ENCODE measurements at regions not wholly inside any gene's neighbourhood (a gene's known extent, or its start where the extent isn't known, plus 50 kb on each side); places are given as distances from the start of the nearest gene placed in this dataset.
"Not testable (repeated sequence)": the region's sequence is repeated elsewhere in the genome, so short reads cannot be mapped to it uniquely, and the experiment has no call there.

- TF ChIP-seq EZH2phosphoT487 (IDR thresholded peaks at IDR 0.05; ENCODE audit: borderline replicate concordance, low read length) = no peak
- no peak for TF ChIP-seq EZH2 (IDR thresholded peaks at IDR 0.05; ENCODE audit: low read length, unreplicated experiment)
- TF ChIP-seq CTCF (conservative IDR thresholded peaks at IDR 0.05; ENCODE audit: low read depth, low read length) = no peak
- DNase-seq (no peak), ATAC-seq (no peak)
- Histone ChIP-seq H3K4me2 (ENCODE audit: low read length) (no peak overlapping the region), H4K20me1 (ENCODE audit: low read length) (no peaks in the 10 kb centered on the region), H2AFZ (ENCODE audit: low read length) (no peak overlapping the region), H3K9me2 (replicated peaks; ENCODE audit: low read length) (no peaks in the 10 kb centered on the region), H3K4me1 (ENCODE audit: insufficient read depth, low read length) (no peaks in the 10 kb centered on the region), H3K36me3 (ENCODE audit: low read depth, low read length) (no peaks in the 10 kb centered on the region), H3K9ac (ENCODE audit: low read length) (no peak overlapping the region), H3K4me3 (ENCODE audit: low read length) (no peak overlapping the region), H3F3A (ENCODE audit: low read length, unreplicated experiment) (no peaks in the 10 kb centered on the region), H3K27ac (ENCODE audit: low read length) (no peak overlapping the region), H3K79me2 (ENCODE audit: low read length) (no peaks in the 10 kb centered on the region), H3K9me3 (ENCODE audit: low read length) (no peaks in the 10 kb centered on the region), H3K27me3 (ENCODE audit: low read length) (no peaks in the 10 kb centered on the region)
- ChIA-PET POLR2A (ENCODE audit: unreplicated experiment) (no interaction called here), CTCF (no interaction called here)
- intact Hi-C loops (cut with micrococcal nuclease) = no loop called here
- no TSS peak for BruUV-seq (replicated peaks)
Measured at GRCh38 chr13:89205856-89206520, 1534.8 kb downstream of the SLITRK5 start.

- intact Hi-C loops (cut with micrococcal nuclease) = no loop called here
- H3K9me3 ChIP-seq (ENCODE audit: low read length) = no peaks in the 10 kb centered on the region
- no peaks in the 10 kb centered on the region for H3K9me2 ChIP-seq (replicated peaks; ENCODE audit: low read length)
- no peaks in the 10 kb centered on the region for H3K79me2 ChIP-seq (ENCODE audit: low read length)
- H3F3A ChIP-seq (ENCODE audit: low read length, unreplicated experiment) = no peaks in the 10 kb centered on the region
- no peaks in the 10 kb centered on the region for H4K20me1 ChIP-seq (ENCODE audit: low read length)
- no peak for TF ChIP-seq CTCF (conservative IDR thresholded peaks at IDR 0.05; ENCODE audit: low read depth, low read length)
- TF ChIP-seq EZH2phosphoT487 (IDR thresholded peaks at IDR 0.05; ENCODE audit: borderline replicate concordance, low read length) = no peak
- no peak for TF ChIP-seq EZH2 (IDR thresholded peaks at IDR 0.05; ENCODE audit: low read length, unreplicated experiment)
- ChIA-PET CTCF (no interaction called here), POLR2A (ENCODE audit: unreplicated experiment) (interaction anchor here (0.6 kb wide), 1 partner anchor 125 kb away, joined by 5 read pairs; no protein-coding TSS in a partner anchor)
- no TSS peak for BruUV-seq (replicated peaks)
- no peak overlapping the region for H2AFZ ChIP-seq (ENCODE audit: low read length)
- H3K4me2 ChIP-seq (ENCODE audit: low read length) = no peak overlapping the region
- H3K4me3 ChIP-seq (ENCODE audit: low read length) = no peak overlapping the region
- ATAC-seq = no peak
- H3K9ac ChIP-seq (ENCODE audit: low read length) = no peak overlapping the region
- no peaks in the 10 kb centered on the region for H3K27me3 ChIP-seq (ENCODE audit: low read length)
- H3K36me3 ChIP-seq (ENCODE audit: low read depth, low read length) = no peaks in the 10 kb centered on the region
- H3K27ac ChIP-seq (ENCODE audit: low read length) = no peak overlapping the region
- DNase-seq = no peak
- no peaks in the 10 kb centered on the region for H3K4me1 ChIP-seq (ENCODE audit: insufficient read depth, low read length)
Measured at GRCh38 chr13:89212186-89212585, 1541.0 kb downstream of the SLITRK5 start.

- CTCF ChIA-PET = no interaction called here
- Histone ChIP-seq H3K4me1 (ENCODE audit: insufficient read depth, low read length) (no peaks in the 10 kb centered on the region), H3K9ac (ENCODE audit: low read length) (no peak overlapping the region), H2AFZ (ENCODE audit: low read length) (no peak overlapping the region), H3K9me2 (replicated peaks; ENCODE audit: low read length) (no peaks in the 10 kb centered on the region), H3K4me2 (ENCODE audit: low read length) (no peak overlapping the region), H3K36me3 (ENCODE audit: low read depth, low read length) (no peaks in the 10 kb centered on the region), H3K9me3 (ENCODE audit: low read length) (no peaks in the 10 kb centered on the region), H3K4me3 (ENCODE audit: low read length) (no peak overlapping the region), H4K20me1 (ENCODE audit: low read length) (no peaks in the 10 kb centered on the region), H3K27ac (ENCODE audit: low read length) (no peak overlapping the region), H3K79me2 (ENCODE audit: low read length) (no peaks in the 10 kb centered on the region), H3K27me3 (ENCODE audit: low read length) (no peaks in the 10 kb centered on the region), H3F3A (ENCODE audit: low read length, unreplicated experiment) (no peaks in the 10 kb centered on the region)
- TF ChIP-seq EZH2 (IDR thresholded peaks at IDR 0.05; ENCODE audit: low read length, unreplicated experiment) (no peak), CTCF (conservative IDR thresholded peaks at IDR 0.05; ENCODE audit: low read depth, low read length) (no peak), EZH2phosphoT487 (IDR thresholded peaks at IDR 0.05; ENCODE audit: borderline replicate concordance, low read length) (no peak)
- POLR2A ChIA-PET (ENCODE audit: unreplicated experiment) = no interaction called here
- ATAC-seq (no peak), DNase-seq (no peak)
- BruUV-seq (replicated peaks) = no TSS peak
- intact Hi-C loops (cut with micrococcal nuclease) = no loop called here
Measured at GRCh38 chr13:89214185-89214584, 1543.0 kb downstream of the SLITRK5 start.

- H4K20me1 ChIP-seq (ENCODE audit: low read length); POLR2A ChIA-PET (ENCODE audit: unreplicated experiment); BruUV-seq (replicated peaks); H3F3A ChIP-seq (ENCODE audit: low read length, unreplicated experiment); H3K4me2 ChIP-seq (ENCODE audit: low read length); H3K9me3 ChIP-seq (ENCODE audit: low read length); intact Hi-C loops (cut with micrococcal nuclease); CTCF ChIA-PET; H3K27ac ChIP-seq (ENCODE audit: low read length); H3K27me3 ChIP-seq (ENCODE audit: low read length); DNase-seq; H3K9ac ChIP-seq (ENCODE audit: low read length); H3K9me2 ChIP-seq (replicated peaks; ENCODE audit: low read length); H3K79me2 ChIP-seq (ENCODE audit: low read length); ATAC-seq; H3K4me3 ChIP-seq (ENCODE audit: low read length); H3K36me3 ChIP-seq (ENCODE audit: low read depth, low read length); H3K4me1 ChIP-seq (ENCODE audit: insufficient read depth, low read length); H2AFZ ChIP-seq (ENCODE audit: low read length): not testable (repeated sequence)
Measured at GRCh38 chr13:89215319-89215718, 1544.1 kb downstream of the SLITRK5 start.
